ENCODE measurements at regions not wholly inside any gene's neighbourhood (a gene's known extent, or its start where the extent isn't known, plus 50 kb on each side); places are given as distances from the start of the nearest gene placed in this dataset.

GRCh38 chr4:129852434-129852833 is 756.5 kb downstream of the C4orf33 start:
- no peak for TF ChIP-seq EZH2 (IDR thresholded peaks at IDR 0.05; ENCODE audit: borderline replicate concordance, insufficient read depth, low read length, poor library complexity, severe bottlenecking)
- TF ChIP-seq, protein P1, sequence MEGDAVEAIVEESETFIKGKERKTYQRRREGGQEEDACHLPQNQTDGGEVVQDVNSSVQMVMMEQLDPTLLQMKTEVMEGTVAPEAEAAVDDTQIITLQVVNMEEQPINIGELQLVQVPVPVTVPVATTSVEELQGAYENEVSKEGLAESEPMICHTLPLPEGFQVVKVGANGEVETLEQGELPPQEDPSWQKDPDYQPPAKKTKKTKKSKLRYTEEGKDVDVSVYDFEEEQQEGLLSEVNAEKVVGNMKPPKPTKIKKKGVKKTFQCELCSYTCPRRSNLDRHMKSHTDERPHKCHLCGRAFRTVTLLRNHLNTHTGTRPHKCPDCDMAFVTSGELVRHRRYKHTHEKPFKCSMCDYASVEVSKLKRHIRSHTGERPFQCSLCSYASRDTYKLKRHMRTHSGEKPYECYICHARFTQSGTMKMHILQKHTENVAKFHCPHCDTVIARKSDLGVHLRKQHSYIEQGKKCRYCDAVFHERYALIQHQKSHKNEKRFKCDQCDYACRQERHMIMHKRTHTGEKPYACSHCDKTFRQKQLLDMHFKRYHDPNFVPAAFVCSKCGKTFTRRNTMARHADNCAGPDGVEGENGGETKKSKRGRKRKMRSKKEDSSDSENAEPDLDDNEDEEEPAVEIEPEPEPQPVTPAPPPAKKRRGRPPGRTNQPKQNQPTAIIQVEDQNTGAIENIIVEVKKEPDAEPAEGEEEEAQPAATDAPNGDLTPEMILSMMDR (IDR thresholded peaks at IDR 0.05; ENCODE audit: poor library complexity, severe bottlenecking) = no peak

Data from neural cell (in vitro differentiated cells).